Myocyte (in vitro differentiated cells): ENCODE measurements at regions not wholly inside any gene's neighbourhood (a gene's known extent, or its start where the extent isn't known, plus 50 kb on each side); places are given as distances from the start of the nearest gene placed in this dataset.

Source experiments
- DNase-seq: peaks from one replicate; pipeline ENCODE4 v3.0.0-alpha.2; 2012; ENCODE audit warnings: low read depth

- DNase-seq = no peak
Observed at GRCh38 chr5:8628521-8628920, 759.6 kb downstream of the MTRR start.

GRCh38 chr5:8633259-8633658 lies 764.3 kb downstream of the MTRR start:
- DNase-seq = no peak

GRCh38 chr5:8633696-8634095 lies 764.7 kb downstream of the MTRR start:
- DNase-seq = peak; percentile 8

- no peak for DNase-seq
Observed at GRCh38 chr5:8634219-8634618, 765.3 kb downstream of the MTRR start.

GRCh38 chr5:8641786-8642505 lies 773.0 kb downstream of the MTRR start:
- DNase-seq = no peak

GRCh38 chr5:8644377-8644776 lies 775.4 kb downstream of the MTRR start:
- no peak for DNase-seq

GRCh38 chr5:8647111-8647510 lies 778.2 kb downstream of the MTRR start:
- no peak for DNase-seq

- peak; percentile 69 for DNase-seq
Observed at GRCh38 chr5:8650186-8650585, 781.2 kb downstream of the MTRR start.

GRCh38 chr5:8660133-8660893 lies 791.4 kb downstream of the MTRR start:
- DNase-seq = no peak

- no peak for DNase-seq
Observed at GRCh38 chr5:8663374-8663773, 794.4 kb downstream of the MTRR start.

- DNase-seq = no peak
Observed at GRCh38 chr5:8675182-8675581, 806.2 kb downstream of the MTRR start.

- no peak for DNase-seq
Observed at GRCh38 chr5:8676695-8677094, 807.7 kb downstream of the MTRR start.

- no peak for DNase-seq
Observed at GRCh38 chr5:8682381-8682780, 813.4 kb downstream of the MTRR start.

- peak; percentile 63 for DNase-seq
Observed at GRCh38 chr5:8683496-8683895, 814.5 kb downstream of the MTRR start.

GRCh38 chr5:8685704-8686103 lies 816.8 kb downstream of the MTRR start:
- DNase-seq = no peak

- DNase-seq = peak; percentile 71
Observed at GRCh38 chr5:8686707-8687106, 817.8 kb downstream of the MTRR start.

GRCh38 chr5:8689773-8690172 lies 820.8 kb downstream of the MTRR start:
- no peak for DNase-seq

- DNase-seq = no peak
Observed at GRCh38 chr5:8691221-8691620, 822.3 kb downstream of the MTRR start.

GRCh38 chr5:8693341-8693844 lies 824.4 kb downstream of the MTRR start:
- DNase-seq = no peak

GRCh38 chr5:8694545-8694944 lies 825.6 kb downstream of the MTRR start:
- no peak for DNase-seq

GRCh38 chr5:8695902-8696845 lies 827.2 kb downstream of the MTRR start:
- no peak for DNase-seq

- no peak for DNase-seq
Observed at GRCh38 chr5:8700222-8700621, 831.3 kb downstream of the MTRR start.
